Panc1 (cell line): ENCODE measurements at regions not wholly inside any gene's neighbourhood (a gene's known extent, or its start where the extent isn't known, plus 50 kb on each side); places are given as distances from the start of the nearest gene placed in this dataset.

Experiments
- ATAC-seq: fragments of 200-7000 bp; cut with Tn5 transposase; 2 replicates; pipeline ENCODE4 v1.9.1; 2020; ENCODE audit warnings: mild to moderate bottlenecking, moderate library complexity
- BruUV-seq: library from RNA; stranded (reverse); fragments of 400-500 nt; replicated peaks from 2 replicates; lab custom pipeline; 2021; lab: Mats Ljungman, UMichigan
- CTCF ChIA-PET: fragments of 300-600 bp; sonication (Branson Sonifier 250); formaldehyde crosslinking; loops from one replicate; lab custom pipeline; 2022; ENCODE audit warnings: antibody characterized with exemption; lab: Charles Lee
- POLR2A ChIA-PET: fragments of 300-600 bp; sonication (Branson Sonifier 250); formaldehyde crosslinking; loops from one replicate; lab custom pipeline; 2022; ENCODE audit warnings: antibody characterized with exemption; lab: Charles Lee
- DNase-seq: peaks from one replicate; pipeline ENCODE4 v3.0.0-alpha.2; 2010; ENCODE audit warnings: low read depth, low spot score
- H3K27ac ChIP-seq: 2 replicates; pipeline ENCODE4 v1.5.1; 2011; ENCODE audit warnings: mild to moderate bottlenecking, low read length, inconsistent platforms
- H3K27me3 ChIP-seq: fragments of 200-500 bp; sonication (Bioruptor generic); 2 replicates; pipeline ENCODE4 v1.6.0; 2014; ENCODE audit warnings: low read length, inconsistent platforms; ENCODE audit not compliant: control insufficient read depth, insufficient read depth
- H3K36me3 ChIP-seq: fragments of 200-500 bp; sonication (Bioruptor generic); 2 replicates; pipeline ENCODE4 v1.5.1; 2014; ENCODE audit warnings: inconsistent platforms, mild to moderate bottlenecking, low read length, moderate library complexity; ENCODE audit not compliant: control insufficient read depth, insufficient read depth
- H3K4me1 ChIP-seq: 2 replicates; pipeline ENCODE4 v1.5.1; 2011; ENCODE audit warnings: inconsistent platforms, mild to moderate bottlenecking, low read length, moderate library complexity; ENCODE audit not compliant: control insufficient read depth, insufficient read depth
- H3K4me3 ChIP-seq, 2 experiments: 2 replicates each; pipeline ENCODE4 v1.5.1; 2011 to 2012; ENCODE audit warnings: low read depth in 2 of 2, low read length in 2 of 2, mild to moderate bottlenecking in 2 of 2, inconsistent platforms in 1 of 2, moderate library complexity in 1 of 2
- H3K9me3 ChIP-seq: fragments of 200-500 bp; sonication (Bioruptor generic); 2 replicates; pipeline ENCODE4 v1.5.1; 2014; ENCODE audit warnings: low read depth, mild to moderate bottlenecking, inconsistent platforms, low read length, moderate library complexity; ENCODE audit not compliant: control insufficient read depth, insufficient read depth
- POLR2AphosphoS5 ChIP-seq: IDR thresholded peaks from 2 replicates; pipeline ENCODE4 v1.6.1; 2012; ENCODE audit warnings: mild to moderate bottlenecking, low read depth, low read length, moderate library complexity
- SIN3A ChIP-seq: IDR thresholded peaks from 2 replicates; pipeline ENCODE4 v1.6.1; 2012; ENCODE audit warnings: low read depth, mild to moderate bottlenecking, low read length, moderate library complexity, borderline replicate concordance; ENCODE audit not compliant: insufficient read depth
- TCF7L2 ChIP-seq: IDR thresholded peaks from 2 replicates; pipeline ENCODE4 v1.6.1; 2011; ENCODE audit warnings: mild to moderate bottlenecking, low read depth, low read length, inconsistent platforms
- in situ Hi-C: cut with HindIII; loops from 2 replicates; pipeline ENCODE4 v1.10.0; 2016; ENCODE audit warnings: low sequenced_read_pairs, low pct_unique_long_range_greater_than_20kb
- intact Hi-C: fragments of 100-400 bp; cut with micrococcal nuclease; formaldehyde crosslinking; loops from one replicate; pipeline ENCODE4 v1.10.0; 2022; ENCODE audit not compliant: unreplicated experiment
- TF ChIP-seq, protein P1 (sequence below), 2 experiments: IDR thresholded peaks; 2 replicates each; pipeline ENCODE4 v1.6.1; 2011 to 2012; ENCODE audit warnings: low read depth in 2 of 2, control low read depth in 1 of 2, low read length in 1 of 2, mild to moderate bottlenecking in 1 of 2, moderate library complexity in 1 of 2; ENCODE audit not compliant: insufficient read depth in 1 of 2
- TF ChIP-seq, protein P2 (sequence below): fragments of 450-650 bp; IDR thresholded peaks from 2 replicates; pipeline ENCODE4 v1.5.1; 2017; ENCODE audit warnings: mild to moderate bottlenecking

DNA sequence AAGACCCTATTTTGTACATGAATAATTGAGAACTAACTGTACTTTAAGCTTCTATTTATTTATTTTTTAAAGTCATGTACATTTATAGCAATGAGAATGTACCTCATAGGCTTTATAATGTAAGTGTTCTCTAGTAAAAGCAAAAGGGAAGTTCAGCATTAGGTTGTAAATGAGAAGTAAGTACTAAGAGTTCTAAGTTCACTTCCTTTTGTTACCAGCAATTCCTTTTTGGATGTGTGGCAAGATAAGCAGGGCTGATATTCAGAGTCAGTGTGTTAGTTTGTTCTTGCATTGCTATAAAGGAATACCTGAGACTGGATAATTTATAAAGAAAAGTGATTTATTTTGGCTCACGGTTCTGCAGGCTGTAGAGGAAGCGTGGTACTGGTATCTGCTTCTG, 54.0 kb upstream of the CCN2 start:
- no peak overlapping the region for H3K4me3 ChIP-seq
- no TSS peak for BruUV-seq
- ChIA-PET CTCF (no interaction called here), POLR2A (no interaction called here)
- no peak overlapping the region for H3K27ac ChIP-seq
- H3K36me3 ChIP-seq: no peaks in the 10 kb centered on the region
- intact Hi-C loops: no loop called here
- H3K27me3 ChIP-seq: no peaks in the 10 kb centered on the region
- H3K9me3 ChIP-seq: no peaks in the 10 kb centered on the region; the same call in 1 of the 2 replicates
- in situ Hi-C loops: no loop called here
- H3K4me1 ChIP-seq: no peaks in the 10 kb centered on the region
- TF ChIP-seq POLR2AphosphoS5: no peak
- no peak for TF ChIP-seq SIN3A
- TF ChIP-seq, protein P1, sequence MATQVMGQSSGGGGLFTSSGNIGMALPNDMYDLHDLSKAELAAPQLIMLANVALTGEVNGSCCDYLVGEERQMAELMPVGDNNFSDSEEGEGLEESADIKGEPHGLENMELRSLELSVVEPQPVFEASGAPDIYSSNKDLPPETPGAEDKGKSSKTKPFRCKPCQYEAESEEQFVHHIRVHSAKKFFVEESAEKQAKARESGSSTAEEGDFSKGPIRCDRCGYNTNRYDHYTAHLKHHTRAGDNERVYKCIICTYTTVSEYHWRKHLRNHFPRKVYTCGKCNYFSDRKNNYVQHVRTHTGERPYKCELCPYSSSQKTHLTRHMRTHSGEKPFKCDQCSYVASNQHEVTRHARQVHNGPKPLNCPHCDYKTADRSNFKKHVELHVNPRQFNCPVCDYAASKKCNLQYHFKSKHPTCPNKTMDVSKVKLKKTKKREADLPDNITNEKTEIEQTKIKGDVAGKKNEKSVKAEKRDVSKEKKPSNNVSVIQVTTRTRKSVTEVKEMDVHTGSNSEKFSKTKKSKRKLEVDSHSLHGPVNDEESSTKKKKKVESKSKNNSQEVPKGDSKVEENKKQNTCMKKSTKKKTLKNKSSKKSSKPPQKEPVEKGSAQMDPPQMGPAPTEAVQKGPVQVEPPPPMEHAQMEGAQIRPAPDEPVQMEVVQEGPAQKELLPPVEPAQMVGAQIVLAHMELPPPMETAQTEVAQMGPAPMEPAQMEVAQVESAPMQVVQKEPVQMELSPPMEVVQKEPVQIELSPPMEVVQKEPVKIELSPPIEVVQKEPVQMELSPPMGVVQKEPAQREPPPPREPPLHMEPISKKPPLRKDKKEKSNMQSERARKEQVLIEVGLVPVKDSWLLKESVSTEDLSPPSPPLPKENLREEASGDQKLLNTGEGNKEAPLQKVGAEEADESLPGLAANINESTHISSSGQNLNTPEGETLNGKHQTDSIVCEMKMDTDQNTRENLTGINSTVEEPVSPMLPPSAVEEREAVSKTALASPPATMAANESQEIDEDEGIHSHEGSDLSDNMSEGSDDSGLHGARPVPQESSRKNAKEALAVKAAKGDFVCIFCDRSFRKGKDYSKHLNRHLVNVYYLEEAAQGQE (IDR thresholded peaks at IDR 0.05; ENCODE audit: insufficient read depth in 1 of 2, low read depth in 2 of 2, low read length in 1 of 2): no peak
- TF ChIP-seq, protein P2, sequence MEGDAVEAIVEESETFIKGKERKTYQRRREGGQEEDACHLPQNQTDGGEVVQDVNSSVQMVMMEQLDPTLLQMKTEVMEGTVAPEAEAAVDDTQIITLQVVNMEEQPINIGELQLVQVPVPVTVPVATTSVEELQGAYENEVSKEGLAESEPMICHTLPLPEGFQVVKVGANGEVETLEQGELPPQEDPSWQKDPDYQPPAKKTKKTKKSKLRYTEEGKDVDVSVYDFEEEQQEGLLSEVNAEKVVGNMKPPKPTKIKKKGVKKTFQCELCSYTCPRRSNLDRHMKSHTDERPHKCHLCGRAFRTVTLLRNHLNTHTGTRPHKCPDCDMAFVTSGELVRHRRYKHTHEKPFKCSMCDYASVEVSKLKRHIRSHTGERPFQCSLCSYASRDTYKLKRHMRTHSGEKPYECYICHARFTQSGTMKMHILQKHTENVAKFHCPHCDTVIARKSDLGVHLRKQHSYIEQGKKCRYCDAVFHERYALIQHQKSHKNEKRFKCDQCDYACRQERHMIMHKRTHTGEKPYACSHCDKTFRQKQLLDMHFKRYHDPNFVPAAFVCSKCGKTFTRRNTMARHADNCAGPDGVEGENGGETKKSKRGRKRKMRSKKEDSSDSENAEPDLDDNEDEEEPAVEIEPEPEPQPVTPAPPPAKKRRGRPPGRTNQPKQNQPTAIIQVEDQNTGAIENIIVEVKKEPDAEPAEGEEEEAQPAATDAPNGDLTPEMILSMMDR: no peak
- no peak for TF ChIP-seq TCF7L2
- ATAC-seq: no peak
- DNase-seq: no peak

DNA sequence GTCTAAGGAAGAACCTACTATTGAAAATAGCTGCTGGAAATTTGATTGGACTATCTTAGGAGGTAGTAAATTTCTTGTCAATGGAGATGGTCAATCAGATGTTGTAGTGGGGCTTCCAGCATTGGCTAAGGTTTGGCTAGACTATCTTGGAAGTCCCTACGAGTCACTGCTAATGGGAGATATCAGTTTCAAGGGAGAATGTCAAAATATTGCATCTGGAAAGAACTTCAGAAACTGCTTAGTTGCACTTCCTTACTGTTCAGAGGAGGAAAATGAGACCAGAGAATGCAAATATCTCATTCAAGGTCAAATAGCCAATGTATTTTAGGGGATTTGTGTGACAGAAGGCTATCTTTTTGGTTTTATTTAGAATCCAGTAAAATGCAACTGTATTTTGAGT, 53.5 kb upstream of the CCN2 start:
- no peaks in the 10 kb centered on the region for H3K27me3 ChIP-seq
- intact Hi-C loops (no loop called here), in situ Hi-C loops (no loop called here)
- no peak overlapping the region for H3K27ac ChIP-seq
- no peak overlapping the region for H3K4me3 ChIP-seq
- DNase-seq (no peak), ATAC-seq (no peak)
- no TSS peak for BruUV-seq
- no peaks in the 10 kb centered on the region; the same call in 1 of the 2 replicates for H3K9me3 ChIP-seq
- CTCF ChIA-PET: no interaction called here
- H3K4me1 ChIP-seq: no peaks in the 10 kb centered on the region
- POLR2A ChIA-PET: no interaction called here
- no peak for TF ChIP-seq POLR2AphosphoS5
- TF ChIP-seq TCF7L2: no peak
- TF ChIP-seq, protein P1 (IDR thresholded peaks at IDR 0.05; ENCODE audit: insufficient read depth in 1 of 2, low read depth in 2 of 2, low read length in 1 of 2): no peak
- no peak for TF ChIP-seq SIN3A
- TF ChIP-seq, protein P2: no peak
- H3K36me3 ChIP-seq: no peaks in the 10 kb centered on the region
